GM21723 (cell line): ENCODE measurements at regions not wholly inside any gene's neighbourhood (a gene's known extent, or its start where the extent isn't known, plus 50 kb on each side); places are given as distances from the start of the nearest gene placed in this dataset.
"Not testable (repeated sequence)": the region's sequence is repeated elsewhere in the genome, so short reads cannot be mapped to it uniquely, and the experiment has no call there.

Experiments
- ATAC-seq: cut with Tn5 transposase; IDR thresholded peaks from one replicate; pipeline ENCODE4 v1.9.1; 2021; ENCODE audit warnings: mild to moderate bottlenecking, moderate library complexity; ENCODE audit not compliant: unreplicated experiment

DNA sequence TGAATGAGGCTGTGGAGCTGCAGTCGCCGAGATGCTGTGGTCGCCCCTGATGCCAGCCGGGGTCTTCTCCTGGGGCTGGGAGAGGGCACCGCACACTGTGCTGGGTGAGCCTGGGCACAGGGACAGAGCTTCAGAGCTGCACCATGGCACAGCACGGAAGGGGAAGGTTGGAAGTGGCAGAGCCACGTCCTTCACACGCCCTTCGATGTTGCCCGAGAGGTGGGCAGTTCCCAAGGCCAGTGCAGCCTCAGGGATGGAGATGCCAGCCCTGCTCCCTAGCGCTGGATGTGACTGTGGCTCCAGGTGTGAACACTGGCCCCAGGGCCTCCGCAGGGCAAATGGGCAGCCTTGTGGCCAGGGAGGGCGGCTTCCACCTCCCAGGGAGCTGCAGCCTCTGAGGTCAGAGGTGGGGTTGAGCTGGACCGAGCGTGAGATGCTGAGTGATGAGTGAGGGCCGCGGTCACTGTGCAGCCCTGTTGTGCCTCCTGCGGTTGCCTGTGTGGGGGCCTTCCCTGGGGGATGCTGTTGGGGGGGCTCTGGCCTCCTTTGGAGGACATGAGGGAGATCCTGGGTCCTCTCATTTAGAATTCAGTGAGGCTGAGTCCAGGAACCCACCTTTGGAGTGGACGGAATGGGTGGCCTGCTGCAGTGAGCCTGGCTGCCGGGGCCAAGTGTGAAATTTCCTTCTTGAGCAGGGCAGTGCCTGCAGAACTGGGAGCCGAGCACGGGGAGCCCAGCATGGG lies 1090.0 kb downstream of the BRD1 start:
- no peak for ATAC-seq

DNA sequence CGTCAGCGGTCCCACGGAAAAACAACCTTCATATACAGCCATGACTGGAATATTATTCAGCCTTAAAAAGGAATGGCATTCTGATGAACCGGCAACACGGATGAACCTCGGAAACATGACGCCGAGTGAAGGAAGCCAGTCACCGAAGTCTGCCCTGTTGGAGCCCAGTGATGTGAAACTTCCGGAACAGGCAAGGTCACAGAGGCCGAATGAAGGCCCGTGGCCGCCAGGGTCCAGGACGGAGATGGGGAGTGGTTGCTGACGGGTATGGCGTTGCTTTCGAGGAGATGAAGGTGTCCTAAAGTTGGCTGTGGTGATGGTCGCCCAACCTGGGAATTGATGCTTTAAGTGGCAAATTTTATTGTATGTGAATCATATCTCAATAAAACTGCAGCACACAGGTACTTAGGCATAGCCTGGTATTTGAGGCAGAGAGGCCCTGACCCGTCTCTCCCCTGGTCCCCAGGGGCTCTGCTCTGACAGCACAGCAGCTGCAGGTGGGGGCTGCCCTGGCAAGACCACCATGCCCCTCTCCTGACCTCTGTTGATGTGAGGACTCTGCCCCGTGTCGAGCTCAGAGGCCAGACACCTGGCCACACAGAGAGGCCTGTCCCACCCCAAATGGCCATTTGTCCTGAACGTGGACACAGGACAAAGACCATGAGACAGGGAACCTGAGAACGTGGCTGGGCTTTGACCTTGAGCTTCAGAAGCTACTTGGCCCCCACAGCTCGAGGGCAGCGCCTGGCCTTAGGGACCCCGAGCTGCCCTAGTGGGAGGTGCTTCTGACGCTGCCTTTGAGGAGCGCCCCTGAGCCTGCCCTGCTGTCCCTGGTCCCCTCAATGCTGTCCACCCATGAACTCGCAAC lies 1090.8 kb downstream of the BRD1 start:
- no peak for ATAC-seq

DNA sequence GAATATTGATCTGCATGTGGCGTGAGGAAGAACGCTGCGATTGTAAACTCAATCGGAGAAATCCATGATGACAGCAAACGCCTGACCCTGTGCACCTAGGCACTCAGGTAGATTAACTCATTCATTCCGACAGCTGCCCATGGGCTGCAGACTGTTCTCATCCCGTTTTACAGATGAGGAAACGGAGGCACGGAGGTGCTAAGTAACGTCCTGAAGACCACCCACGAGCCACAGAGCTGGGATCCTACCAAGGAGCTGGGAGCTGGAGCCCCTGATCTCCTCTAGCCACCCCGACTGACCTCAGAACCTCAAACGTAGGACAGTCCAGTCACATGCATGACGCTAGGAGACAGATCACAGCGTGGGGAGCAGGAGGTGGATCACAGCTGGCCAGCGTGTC lies 1092.7 kb downstream of the BRD1 start:
- ATAC-seq = no peak

DNA sequence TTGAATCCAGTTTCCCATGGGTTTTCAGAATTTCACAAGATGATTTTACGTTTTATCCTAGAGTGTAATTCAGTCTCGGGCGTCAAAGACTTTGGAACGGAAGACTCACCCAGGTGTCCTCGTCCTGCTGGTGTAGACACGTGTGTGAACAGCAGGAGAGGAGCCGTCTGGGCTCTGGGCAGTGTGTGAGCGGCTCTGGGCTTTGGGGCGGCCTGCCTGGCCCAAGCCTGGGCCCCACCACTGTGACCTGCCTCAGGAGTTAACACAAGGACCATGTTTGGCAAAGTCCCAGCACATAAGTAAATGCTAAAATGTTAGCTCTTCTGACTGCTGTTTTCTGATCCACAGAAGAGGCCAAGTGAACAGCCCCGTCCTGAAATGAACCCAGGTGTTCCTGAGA lies 1093.3 kb downstream of the BRD1 start:
- no peak for ATAC-seq

DNA sequence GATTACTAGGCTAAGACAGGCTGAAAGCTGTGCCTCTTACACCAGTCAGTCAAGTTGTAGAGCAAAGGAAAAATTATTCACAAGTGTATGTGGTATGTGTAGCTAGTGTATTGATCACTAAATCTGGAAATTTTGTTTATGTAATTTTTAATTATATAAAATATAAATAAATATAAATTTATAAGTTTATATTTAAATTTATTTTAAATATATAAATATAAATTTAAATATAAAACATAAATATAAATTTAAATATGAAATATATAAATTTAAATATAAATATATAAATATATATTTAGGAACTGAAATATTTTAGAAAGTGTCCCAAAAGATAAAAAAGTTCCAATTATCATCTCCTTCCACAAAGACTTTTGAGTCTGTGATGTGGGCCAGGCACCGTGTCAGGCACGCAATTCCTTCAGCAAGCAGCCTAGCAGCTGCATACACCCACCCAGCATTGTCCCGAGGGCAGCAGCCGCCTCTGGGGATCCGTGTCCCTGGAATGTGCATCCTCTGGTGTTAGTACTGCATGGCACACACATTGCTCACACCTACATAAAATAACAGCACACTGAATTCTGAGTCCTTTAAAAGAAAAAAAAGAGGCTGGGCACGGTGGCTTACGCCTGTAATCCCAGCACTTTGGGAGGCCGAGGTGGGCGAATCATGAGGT lies 1098.0 kb downstream of the BRD1 start:
- ATAC-seq = no peak

DNA sequence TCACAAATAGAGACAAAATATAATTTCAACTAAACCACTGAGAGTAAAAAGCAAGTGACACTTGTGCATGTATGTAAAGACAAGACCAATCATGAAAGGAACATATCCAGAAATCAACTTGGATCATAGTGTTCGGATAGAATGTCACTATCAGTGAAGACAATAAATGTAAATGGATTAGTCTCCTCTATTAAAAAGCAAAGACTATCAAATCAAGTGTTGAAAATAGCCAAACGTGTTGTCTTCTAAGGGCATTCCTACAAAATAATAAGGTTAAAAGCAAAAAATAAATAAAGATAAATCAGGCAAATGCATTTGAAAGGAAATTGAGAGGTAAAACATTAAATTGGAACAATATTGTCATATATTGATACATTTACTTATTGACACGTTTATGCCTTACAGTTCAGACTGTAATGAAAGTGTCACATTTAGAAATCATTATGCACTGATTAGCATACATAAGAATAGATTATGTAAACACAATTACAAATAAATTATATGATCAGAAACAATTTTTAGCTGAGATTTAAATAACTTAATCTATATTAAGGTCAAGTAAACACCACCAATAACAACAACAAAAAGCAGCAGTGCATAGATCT lies 1100.1 kb downstream of the BRD1 start:
- no peak for ATAC-seq

DNA sequence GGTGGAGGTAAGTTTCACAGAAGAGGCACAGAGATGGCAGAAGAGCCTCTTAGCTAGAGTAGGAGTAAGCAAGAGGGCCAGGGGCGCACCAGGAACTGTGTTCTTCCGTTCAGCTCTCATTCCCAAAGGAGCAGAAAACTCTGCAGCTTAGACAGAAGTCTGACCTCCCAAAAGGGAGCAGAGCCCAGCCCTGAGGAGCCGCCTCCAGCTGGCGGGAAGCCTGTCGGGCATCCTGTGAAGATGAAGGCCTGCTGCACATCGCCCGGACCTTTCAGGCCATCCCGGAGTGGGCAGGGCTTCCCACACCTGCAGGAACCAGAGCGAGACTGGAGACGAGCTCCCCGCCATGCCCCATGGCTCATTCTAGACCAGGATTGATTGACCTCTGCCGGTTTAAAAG lies 1102.8 kb downstream of the BRD1 start:
- no peak for ATAC-seq

DNA sequence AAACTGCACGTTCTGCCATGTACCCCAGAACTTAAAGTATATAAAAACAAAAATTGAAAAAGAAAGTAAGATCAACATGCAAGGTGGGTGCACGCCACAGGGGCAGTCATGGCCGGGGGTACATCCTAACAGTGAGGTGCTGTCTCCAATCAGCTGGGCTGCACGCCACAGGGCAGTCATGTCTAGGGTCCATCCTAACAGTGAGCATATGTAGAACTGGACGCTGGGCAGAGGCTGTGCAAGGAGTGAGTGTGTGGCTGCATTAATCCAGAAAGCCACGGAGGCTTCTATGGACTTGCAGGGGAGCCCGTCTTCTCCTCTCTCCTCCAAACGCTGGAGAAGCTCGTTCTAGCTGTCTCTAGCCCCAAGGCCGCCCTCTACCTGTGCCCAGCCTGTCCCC lies 1105.0 kb downstream of the BRD1 start:
- ATAC-seq = no peak

DNA sequence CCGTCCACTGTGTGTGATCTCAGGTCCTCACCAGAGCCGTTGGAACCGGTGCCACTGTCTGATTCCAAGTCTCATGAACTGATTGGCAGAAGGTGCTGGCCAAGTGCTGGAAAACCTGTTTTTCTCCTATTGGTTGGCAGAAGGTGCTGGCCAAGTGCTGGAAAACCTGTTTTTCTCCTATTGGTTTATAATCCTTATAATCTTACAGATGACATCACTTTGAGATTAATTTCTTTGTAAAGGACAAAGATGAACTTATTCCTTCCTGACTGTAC lies 1106.3 kb downstream of the BRD1 start:
- no peak for ATAC-seq

DNA sequence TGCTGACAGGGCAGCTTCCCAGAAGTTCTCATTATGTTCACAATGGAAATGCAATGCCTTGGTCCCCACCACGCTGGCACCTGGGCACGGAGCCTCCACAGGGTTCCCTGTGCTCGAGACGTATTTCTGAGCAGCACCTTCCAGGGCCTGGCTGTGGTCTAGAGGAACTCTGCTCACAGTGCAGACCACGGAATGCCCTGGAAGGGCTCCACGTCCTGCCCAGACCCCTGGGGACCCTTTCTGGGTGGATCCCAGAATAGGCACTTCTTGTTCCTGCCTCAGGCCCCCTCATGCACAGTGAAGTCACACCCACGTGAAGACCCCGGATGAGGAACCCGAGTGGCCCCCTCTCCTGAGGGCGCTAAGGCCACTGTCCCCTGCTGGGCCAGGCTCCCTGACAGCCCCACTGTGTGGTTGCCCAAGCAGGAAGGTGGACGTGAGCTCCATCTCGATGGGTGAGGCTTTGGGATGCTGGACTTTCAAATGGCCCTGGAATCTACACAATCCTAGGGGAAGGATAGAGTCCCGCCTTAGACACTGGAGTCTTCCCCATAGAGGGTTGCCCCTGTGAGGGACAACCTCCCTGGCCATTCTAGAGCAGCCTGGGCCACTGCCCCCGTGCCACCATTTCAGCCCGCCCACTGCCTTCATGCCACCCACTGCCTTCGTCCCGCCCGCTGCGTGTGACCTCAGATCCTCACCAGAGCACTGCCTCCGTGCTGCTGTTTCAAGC lies 1106.8 kb downstream of the BRD1 start:
- ATAC-seq = no peak

DNA sequence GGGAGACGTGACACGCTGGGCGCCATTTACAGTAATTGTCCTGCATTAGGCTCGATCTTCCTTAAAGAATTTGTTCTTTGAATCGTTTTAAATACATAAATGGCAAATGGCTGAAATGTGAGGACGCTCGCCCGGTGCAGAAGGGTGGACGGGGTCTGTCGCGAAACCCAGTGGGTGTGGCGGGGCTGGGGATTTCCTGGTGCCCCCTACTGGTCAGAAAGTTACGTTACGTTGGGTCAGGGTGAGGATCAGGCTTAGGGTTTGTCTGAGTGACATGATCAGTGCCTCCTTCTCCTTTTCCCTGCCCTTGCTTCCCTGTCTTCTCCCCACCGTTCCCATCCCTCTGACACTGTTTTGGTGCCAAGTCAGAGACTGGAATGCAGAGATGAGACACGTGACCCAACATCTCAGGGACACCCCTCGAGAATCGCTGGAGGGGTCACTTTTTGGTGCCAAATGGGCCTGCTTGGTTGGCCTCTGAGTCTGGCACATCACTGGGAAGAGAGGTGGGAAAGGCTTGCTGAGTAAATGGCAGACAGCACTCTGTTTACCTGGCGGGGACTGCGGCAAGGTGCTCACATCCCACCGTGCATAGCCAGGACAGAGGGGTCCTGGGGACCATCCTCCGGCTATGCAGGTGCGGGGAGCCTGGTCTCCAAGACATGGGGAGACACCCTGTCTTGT lies 1107.6 kb downstream of the BRD1 start:
- no peak for ATAC-seq

DNA sequence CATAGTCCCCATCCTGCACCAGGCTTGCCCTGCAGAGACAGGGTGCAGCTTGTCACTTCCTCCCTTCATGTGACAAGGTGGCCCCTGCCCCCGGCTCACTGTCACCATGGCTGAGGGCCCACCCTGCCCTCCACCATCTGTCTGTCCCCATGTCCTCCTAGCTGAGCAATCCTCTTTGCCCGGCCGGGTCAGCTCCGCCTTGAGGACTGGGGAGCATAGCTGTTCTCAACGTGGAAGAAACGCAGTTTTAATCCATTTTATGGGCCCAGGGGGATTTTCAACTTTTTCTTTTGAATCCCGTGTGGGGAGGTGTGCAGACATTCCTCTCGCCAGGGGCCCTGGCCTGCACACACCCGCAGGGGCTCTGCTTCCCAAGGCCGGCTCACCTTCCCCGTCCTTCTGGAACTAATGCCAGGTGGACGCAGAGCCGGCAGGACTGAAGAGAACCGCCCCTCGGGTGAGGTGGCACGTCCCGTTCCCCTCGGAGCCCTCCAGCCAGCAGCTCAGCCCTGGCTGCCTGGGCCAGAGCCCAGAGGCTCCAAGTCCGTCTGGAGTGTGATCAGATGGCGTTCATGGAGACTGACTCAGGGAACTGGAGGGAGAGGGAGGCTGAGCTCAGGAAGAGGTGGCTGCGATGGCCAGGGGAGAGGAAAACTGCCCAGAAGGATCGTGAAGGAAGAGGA lies 1108.7 kb downstream of the BRD1 start:
- no peak for ATAC-seq

DNA sequence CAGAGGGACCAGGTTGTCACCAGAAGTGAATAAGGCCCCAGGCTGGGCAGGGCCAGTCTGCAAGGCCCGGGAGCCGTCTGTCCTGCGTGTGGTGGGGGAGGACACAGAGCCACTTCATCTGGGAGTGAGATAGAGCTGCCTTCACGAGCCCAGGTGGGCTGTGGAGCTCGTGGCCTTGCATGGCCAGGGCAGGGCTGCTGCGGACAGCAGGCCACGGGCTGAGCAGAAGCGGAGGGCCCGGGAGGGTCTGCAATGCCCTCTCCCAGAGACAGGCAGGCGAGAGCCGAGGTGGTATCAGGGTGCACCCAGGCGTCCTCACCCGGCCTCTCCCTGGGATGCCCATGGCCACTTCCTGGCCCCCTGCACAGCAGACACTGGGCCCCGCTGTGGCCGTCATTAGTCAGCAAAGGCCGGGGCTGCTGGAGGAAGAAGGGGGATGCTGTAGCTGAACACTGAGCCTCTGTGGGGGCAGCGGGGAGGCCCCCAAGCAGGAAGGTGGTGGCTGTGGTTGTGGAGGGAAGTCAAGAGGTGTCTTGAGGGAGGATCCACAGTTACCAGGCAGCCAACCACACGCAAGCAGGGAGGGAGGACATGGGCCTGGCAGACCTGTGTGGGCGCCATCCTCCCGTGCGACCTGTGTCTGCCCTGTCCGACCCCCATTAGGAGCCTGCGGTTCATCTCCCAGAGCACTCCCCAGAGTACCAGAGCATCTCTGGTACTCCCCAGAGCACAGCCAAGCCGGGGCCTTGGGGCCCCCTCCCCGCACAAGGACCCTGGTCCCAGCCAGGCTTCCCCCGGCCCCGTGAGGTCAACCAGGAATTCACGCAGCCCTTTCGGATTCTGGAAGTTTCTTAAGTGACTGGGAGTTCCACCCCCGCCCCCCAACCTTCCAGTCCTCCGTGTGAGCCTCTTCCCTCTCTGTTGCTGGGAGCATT lies 1109.5 kb downstream of the BRD1 start:
- no peak for ATAC-seq

DNA sequence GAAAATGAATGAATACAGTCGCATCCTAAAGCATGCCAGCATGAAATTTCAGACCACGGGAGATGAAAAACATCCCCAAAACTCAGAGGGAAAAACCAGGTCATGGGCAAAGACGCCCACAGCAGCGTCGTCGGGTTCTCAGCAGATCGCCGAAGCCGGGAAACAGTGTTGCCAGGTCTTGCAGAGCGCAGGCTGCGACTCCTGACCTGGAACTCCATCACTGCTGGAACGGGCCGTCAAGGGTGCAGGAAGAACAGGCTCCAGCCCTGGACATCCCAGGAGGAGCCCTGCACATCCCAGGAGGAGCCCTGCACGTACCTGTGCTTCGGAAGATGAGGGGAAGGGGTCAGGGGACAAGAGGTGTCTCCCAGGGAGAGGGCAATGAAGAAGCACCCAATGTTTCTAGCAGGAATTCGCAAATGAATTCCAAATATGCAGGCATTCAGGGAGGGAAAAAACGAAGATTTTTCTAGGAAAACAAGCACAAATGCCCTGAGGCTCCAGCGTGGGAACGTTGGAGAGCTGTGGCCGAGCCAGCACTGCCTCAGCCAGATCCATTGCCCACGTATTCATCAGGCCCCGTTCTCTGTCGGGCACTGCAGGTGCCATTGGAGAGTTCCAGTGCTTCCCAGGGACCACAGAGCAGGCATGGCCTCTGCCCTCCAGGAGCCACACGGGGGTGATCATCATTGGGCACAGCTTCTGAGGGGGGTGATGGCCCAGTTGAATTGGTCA lies 1110.4 kb downstream of the BRD1 start:
- ATAC-seq = no peak

DNA sequence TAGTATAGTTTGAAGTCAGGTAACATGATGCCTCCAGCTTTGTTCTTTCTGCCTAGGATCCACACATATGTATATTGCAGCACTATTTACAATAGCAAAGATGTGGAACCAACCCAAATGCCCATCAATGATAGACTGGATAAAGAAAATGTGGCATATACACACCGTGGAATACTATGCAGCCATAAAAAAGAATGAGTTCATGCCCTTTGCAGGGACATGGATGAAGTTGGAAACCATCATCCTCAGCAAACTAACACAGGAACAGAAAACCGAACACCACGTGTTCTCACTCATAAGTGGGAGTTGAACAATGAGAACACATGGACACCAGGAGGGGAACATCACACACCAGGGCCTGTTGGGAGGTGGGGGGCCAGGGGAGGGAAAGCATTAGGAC lies 1111.5 kb downstream of the BRD1 start:
- ATAC-seq = not testable (repeated sequence)

DNA sequence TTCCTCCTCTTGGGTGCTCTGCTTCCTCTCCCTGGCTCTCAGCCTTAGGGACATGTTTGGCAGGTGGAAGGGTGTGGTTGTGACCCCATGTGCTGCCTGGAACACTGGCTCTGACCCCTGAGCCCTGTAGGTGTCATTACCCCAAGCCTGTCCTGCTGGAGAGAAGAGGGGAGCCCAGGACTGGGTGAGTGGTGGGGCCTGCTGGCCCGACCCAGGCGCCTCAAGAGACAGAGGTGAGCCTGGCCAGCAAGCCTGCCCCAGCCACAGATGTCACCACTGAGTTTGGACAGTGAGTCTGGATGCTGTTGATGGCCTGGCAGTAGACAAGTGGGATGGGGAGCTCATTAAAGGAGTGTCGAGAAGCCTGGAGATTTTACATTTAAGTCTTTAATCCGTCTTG lies 1112.2 kb downstream of the BRD1 start:
- ATAC-seq = no peak

DNA sequence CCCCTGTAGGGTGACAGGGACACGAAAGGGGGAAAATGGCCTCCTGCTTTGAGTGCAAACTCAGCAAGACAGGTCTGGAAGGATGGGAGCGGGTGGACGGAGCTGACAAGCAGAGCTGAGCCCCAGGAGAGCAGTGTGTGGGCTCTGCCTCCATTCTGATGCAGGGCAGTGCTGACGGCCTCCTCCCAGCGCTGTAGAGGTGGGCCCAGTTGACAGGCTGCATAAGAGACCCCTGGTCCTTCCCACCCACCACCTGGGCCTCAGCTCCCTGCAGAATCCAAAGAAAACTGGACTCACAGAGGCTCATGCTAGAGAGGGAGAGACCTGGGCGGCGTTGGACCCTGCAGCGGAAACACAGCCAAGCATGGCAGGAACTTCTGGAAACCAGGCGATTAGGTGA lies 1113.4 kb downstream of the BRD1 start:
- ATAC-seq = no peak
